Esophagus muscularis mucosa (tissue), 4 donors: ENCODE measurements at regions not wholly inside any gene's neighbourhood (a gene's known extent, or its start where the extent isn't known, plus 50 kb on each side); places are given as distances from the start of the nearest gene placed in this dataset.

ENCODE experiments used
- DNase-seq: peaks from one replicate; pipeline ENCODE4 v3.0.0-alpha.2; 2017; ENCODE audit errors: extremely low spot score
- H3K27ac ChIP-seq, 4 donors: fragments of 200-600 bp; sonication (generic); replicated peaks in 1 of 4; 1 replicate in 3 of 4; 2 replicates in 1 of 4; pipeline ENCODE4 v1.5.1; 2016 to 2019; ENCODE audit warnings: mild to moderate bottlenecking in 1 of 4
- H3K27me3 ChIP-seq, 4 donors: fragments of 200-600 bp; sonication (generic); one replicate each; pipeline versions ENCODE4 v1.5.1 to v1.6.0; 2016 to 2019
- H3K36me3 ChIP-seq, 4 donors: fragments of 200-600 bp; sonication (generic); one replicate each; pipeline ENCODE4 v1.5.1; 2016 to 2019
- H3K4me1 ChIP-seq, 4 donors: fragments of 200-600 bp; sonication (generic); one replicate each; pipeline ENCODE4 v1.5.1; 2016 to 2019
- H3K4me3 ChIP-seq, 4 donors: fragments of 200-600 bp; sonication (generic); 1 replicate in 2 of 4; 2 replicates in 2 of 4; pipeline ENCODE4 v1.5.1; 2016 to 2019; ENCODE audit warnings: mild to moderate bottlenecking in 4 of 4, moderate library complexity in 1 of 4
- H3K9me3 ChIP-seq, 4 donors: fragments of 200-600 bp; sonication (generic); 1 replicate in 3 of 4; 2 replicates in 1 of 4; pipeline ENCODE4 v1.5.1; 2016 to 2019
- CTCF ChIP-seq, 3 experiments: fragments of 200-600 bp in 2 of 3; fragments of 450-650 bp in 1 of 3; sonication (generic) in 2 of 3; IDR thresholded peaks; one replicate each; pipeline ENCODE4 v1.5.1; 2017 to 2019; ENCODE audit warnings: antibody characterized with exemption in 3 of 3, mild to moderate bottlenecking in 2 of 3, moderate library complexity in 1 of 3
- EP300 ChIP-seq: sonication (generic); formaldehyde crosslinking; IDR thresholded peaks from one replicate; pipeline ENCODE4 v1.6.1; 2017; ENCODE audit warnings: antibody characterized with exemption
- POLR2A ChIP-seq: fragments of 450-650 bp; IDR thresholded peaks from one replicate; pipeline ENCODE4 v1.6.1; 2017; ENCODE audit warnings: antibody characterized with exemption, moderate library complexity, mild to moderate bottlenecking, low read depth
- POLR2AphosphoS5 ChIP-seq, 2 donors: sonication (generic); formaldehyde crosslinking; IDR thresholded peaks; one replicate each; pipeline ENCODE4 v1.6.1; 2017; ENCODE audit warnings: antibody characterized with exemption in 2 of 2
- WGBS: methylation state at CpG from one replicate; pipeline ENCODE4 v1.1.5; 2018; 5-methylcytosine and 5-hydroxymethylcytosine counted together
- intact Hi-C: fragments of 100-400 bp; cut with DNase I; formaldehyde crosslinking; loops from one replicate; pipeline ENCODE4 v1.15.1; 2023

DNA sequence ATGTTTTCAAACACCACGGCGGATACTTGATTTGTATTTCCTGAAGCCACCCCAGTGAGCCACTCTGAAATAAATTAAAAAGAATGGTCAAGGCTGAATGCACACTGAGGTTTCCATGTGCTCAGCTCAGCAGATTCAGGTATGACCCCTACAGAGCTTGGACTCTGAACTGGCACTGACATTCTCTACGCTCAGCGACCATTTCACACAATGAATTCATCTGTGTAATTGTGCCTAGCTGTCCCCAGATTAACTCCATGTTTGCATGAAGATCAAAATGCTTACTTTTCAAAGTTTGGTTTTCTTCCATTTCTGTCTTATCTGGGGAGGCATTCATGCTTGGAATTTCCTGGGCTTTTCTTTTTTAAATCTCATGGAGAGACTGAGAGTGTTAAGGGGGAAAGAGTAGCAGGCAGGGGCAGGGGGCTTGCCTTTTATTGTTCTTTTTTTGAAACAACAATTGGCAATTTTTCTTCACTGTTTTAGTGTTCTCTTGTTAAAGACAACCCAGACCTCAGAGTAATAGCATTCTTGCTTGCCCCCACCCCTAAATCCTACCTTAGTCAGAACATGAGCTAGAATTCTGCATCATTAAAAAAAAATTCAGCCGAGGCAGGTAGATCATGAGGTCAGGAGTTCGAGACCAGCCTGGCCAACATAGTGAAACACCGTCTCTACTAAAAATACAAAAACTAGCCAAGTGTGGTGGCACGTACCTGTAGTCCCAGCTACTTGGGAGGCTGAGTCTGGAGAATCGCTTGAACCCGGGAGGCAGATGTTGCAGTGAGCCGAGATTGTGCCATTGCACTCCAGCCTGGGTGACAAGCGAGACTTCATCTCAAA lies 85.5 kb upstream of the HNF1B start:
- H3K4me1 ChIP-seq = no peaks in the 10 kb centered on the region
- no peak for DNase-seq
- no peaks in the 10 kb centered on the region for H3K9me3 ChIP-seq
- H3K27me3 ChIP-seq = peaks cover 0 to 5% (median 0%) of the 10 kb centered on the region in 4 donors
- 81% methylated on average over 12 of the region's 12 CpGs for WGBS
- no peak overlapping the region for H3K4me3 ChIP-seq
- no peak overlapping the region for H3K27ac ChIP-seq
- no peaks in the 10 kb centered on the region for H3K36me3 ChIP-seq
- intact Hi-C loops = no loop called here
- TF ChIP-seq POLR2A = no peak
- no peak for TF ChIP-seq CTCF (IDR thresholded peaks at IDR 0.05)
- no peak for TF ChIP-seq EP300
- TF ChIP-seq POLR2AphosphoS5 (IDR thresholded peaks at IDR 0.05) = no peak

- WGBS = 67% methylated on average over 5 of the region's 5 CpGs
- intact Hi-C loops = no loop called here
These were observed 84.8 kb upstream of the HNF1B start for GRCh38 chr17:37829592-37830123.

GRCh38 chr17:37828651-37829124 lies 83.8 kb upstream of the HNF1B start:
- 43% methylated on average over 5 of the region's 5 CpGs for WGBS
- no peak for DNase-seq
- H3K27ac ChIP-seq = no peak overlapping the region
- intact Hi-C loops = no loop called here
- no peaks in the 10 kb centered on the region for H3K36me3 ChIP-seq
- H3K9me3 ChIP-seq = no peaks in the 10 kb centered on the region
- H3K27me3 ChIP-seq = peaks cover 0 to 5% (median 0%) of the 10 kb centered on the region in 4 donors
- peaks cover 0 to 5% (median 0%) of the 10 kb centered on the region in 4 donors for H3K4me1 ChIP-seq
- TF ChIP-seq POLR2A = no peak
- no peak for TF ChIP-seq POLR2AphosphoS5 (IDR thresholded peaks at IDR 0.05)
- no peak for TF ChIP-seq CTCF (IDR thresholded peaks at IDR 0.05)
- no peak for TF ChIP-seq EP300
- no peak overlapping the region for H3K4me3 ChIP-seq

More at GRCh38 chr17:37829592-37830123, 84.8 kb upstream of the HNF1B start:
- DNase-seq = no peak
- H3K4me3 ChIP-seq = no peak overlapping the region
- peaks cover 0 to 5% (median 0%) of the 10 kb centered on the region in 4 donors for H3K27me3 ChIP-seq
- no peaks in the 10 kb centered on the region for H3K36me3 ChIP-seq
- H3K9me3 ChIP-seq = no peaks in the 10 kb centered on the region
- H3K27ac ChIP-seq = no peak overlapping the region
- TF ChIP-seq EP300 (no peak), POLR2AphosphoS5 (IDR thresholded peaks at IDR 0.05) (no peak), CTCF (IDR thresholded peaks at IDR 0.05) (no peak), POLR2A (no peak)
- H3K4me1 ChIP-seq = peaks cover 0 to 3% (median 0%) of the 10 kb centered on the region in 4 donors

GRCh38 chr17:37827905-37828650 lies 83.2 kb upstream of the HNF1B start:
- intact Hi-C loops = no loop called here
- Histone ChIP-seq H3K4me3 (no peak overlapping the region), H3K27me3 (peaks cover 0 to under 1% (median 0%) of the 10 kb centered on the region in 4 donors), H3K4me1 (peaks cover 0 to 5% (median 0%) of the 10 kb centered on the region in 4 donors), H3K9me3 (no peaks in the 10 kb centered on the region), H3K27ac (no peak overlapping the region), H3K36me3 (no peaks in the 10 kb centered on the region)
- WGBS = 80% methylated on average over 5 of the region's 5 CpGs
- TF ChIP-seq POLR2A (no peak), EP300 (no peak), CTCF (IDR thresholded peaks at IDR 0.05) (no peak), POLR2AphosphoS5 (IDR thresholded peaks at IDR 0.05) (no peak)
- DNase-seq = no peak
